OCI-LY3 (cell line): ENCODE measurements at regions not wholly inside any gene's neighbourhood (a gene's known extent, or its start where the extent isn't known, plus 50 kb on each side); places are given as distances from the start of the nearest gene placed in this dataset.

Experiments
- H2AFZ ChIP-seq: fragments of 200-600, 300-600 bp; shearing (Covaris generic); 2 replicates; pipeline ENCODE4 v1.6.0; 2014; ENCODE audit warnings: antibody characterized with exemption, low read depth, low read length
- H3K27ac ChIP-seq: fragments of 200-600, 300-600 bp; sonication (generic); 2 replicates; pipeline ENCODE4 v1.5.1; 2014; ENCODE audit warnings: mild to moderate bottlenecking, low read length, moderate library complexity, mixed read lengths
- H3K27me3 ChIP-seq: fragments of 200-600, 300-600 bp; sonication (generic); 2 replicates; pipeline ENCODE4 v1.6.1; 2014; ENCODE audit warnings: low read depth, low read length, mixed read lengths
- H3K36me3 ChIP-seq: fragments of 200-600, 300-600 bp; sonication (generic); replicated peaks from 2 replicates; pipeline ENCODE3; 2014; ENCODE audit warnings: low read depth, low read length, mixed read lengths
- H3K4me1 ChIP-seq: fragments of 300-600, 200-600 bp; sonication (generic); 2 replicates; pipeline ENCODE4 v1.6.1; 2014; ENCODE audit warnings: low read length, mixed read lengths
- H3K4me2 ChIP-seq: fragments of 200-600, 300-600 bp; sonication (generic); 2 replicates; pipeline ENCODE4 v1.6.1; 2014; ENCODE audit warnings: low read length, mixed read lengths
- H3K4me3 ChIP-seq: fragments of 300-600, 200-600 bp; sonication (generic); 2 replicates; pipeline ENCODE4 v1.5.1; 2014; ENCODE audit warnings: antibody characterized with exemption, mild to moderate bottlenecking, low read length, moderate library complexity
- H3K79me2 ChIP-seq: fragments of 300-600, 200-600 bp; shearing (Covaris generic); 2 replicates; pipeline ENCODE4 v1.6.1; 2014; ENCODE audit warnings: mild to moderate bottlenecking, low read length, mixed read lengths
- H3K9ac ChIP-seq: fragments of 300-600, 200-600 bp; shearing (Covaris generic); 2 replicates; pipeline ENCODE4 v1.6.0; 2014; ENCODE audit warnings: mild to moderate bottlenecking, low read length, moderate library complexity
- H3K9me3 ChIP-seq: fragments of 200-600, 300-600 bp; shearing (Covaris generic); 2 replicates; pipeline ENCODE4 v1.6.1; 2014; ENCODE audit warnings: low read length, mixed read lengths; ENCODE audit not compliant: insufficient read depth
- H4K20me1 ChIP-seq: fragments of 200-600, 300-600 bp; sonication (generic); 2 replicates; pipeline ENCODE4 v1.6.1; 2016; ENCODE audit warnings: low read length, mixed read lengths; ENCODE audit not compliant: insufficient read depth
- EZH2phosphoT487 ChIP-seq: fragments of 200-600 bp; shearing (Covaris generic); IDR thresholded peaks from 2 replicates; pipeline ENCODE4 v1.6.1; 2018; ENCODE audit warnings: antibody characterized with exemption, mixed run types, low read depth
- TF ChIP-seq, protein P1 (sequence below): fragments of 200-600, 300-600 bp; sonication (generic); IDR thresholded peaks from 2 replicates; pipeline ENCODE4 v1.5.1; 2014; ENCODE audit warnings: antibody characterized with exemption, low read length, low read depth

DNA sequence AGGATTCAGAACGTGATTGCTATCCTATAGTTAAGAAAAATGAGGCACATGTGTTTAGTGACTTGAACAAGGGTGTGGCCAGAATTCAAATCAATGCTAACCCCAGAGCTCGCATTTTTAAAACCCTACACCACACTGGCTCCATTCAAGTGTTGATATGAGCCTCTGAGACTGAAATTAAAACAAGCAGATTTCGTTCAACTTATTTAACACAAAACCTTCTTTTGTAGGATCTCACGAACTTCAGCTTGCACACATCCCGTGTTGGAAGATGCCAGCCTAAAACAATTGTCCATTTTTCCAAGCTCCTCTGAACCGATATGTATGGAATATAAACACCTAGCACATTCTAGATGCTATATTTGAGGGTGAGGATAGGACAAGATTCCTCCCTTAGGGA lies 231.0 kb upstream of the IRX5 start:
- H3K27ac ChIP-seq, result no peak overlapping the region
- TF ChIP-seq, protein P1, sequence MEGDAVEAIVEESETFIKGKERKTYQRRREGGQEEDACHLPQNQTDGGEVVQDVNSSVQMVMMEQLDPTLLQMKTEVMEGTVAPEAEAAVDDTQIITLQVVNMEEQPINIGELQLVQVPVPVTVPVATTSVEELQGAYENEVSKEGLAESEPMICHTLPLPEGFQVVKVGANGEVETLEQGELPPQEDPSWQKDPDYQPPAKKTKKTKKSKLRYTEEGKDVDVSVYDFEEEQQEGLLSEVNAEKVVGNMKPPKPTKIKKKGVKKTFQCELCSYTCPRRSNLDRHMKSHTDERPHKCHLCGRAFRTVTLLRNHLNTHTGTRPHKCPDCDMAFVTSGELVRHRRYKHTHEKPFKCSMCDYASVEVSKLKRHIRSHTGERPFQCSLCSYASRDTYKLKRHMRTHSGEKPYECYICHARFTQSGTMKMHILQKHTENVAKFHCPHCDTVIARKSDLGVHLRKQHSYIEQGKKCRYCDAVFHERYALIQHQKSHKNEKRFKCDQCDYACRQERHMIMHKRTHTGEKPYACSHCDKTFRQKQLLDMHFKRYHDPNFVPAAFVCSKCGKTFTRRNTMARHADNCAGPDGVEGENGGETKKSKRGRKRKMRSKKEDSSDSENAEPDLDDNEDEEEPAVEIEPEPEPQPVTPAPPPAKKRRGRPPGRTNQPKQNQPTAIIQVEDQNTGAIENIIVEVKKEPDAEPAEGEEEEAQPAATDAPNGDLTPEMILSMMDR, result no peak
- no peak for TF ChIP-seq EZH2phosphoT487
- H3K4me2 ChIP-seq, result no peak overlapping the region
- H3K36me3 ChIP-seq, result no peaks in the 10 kb centered on the region
- no peaks in the 10 kb centered on the region for H3K9me3 ChIP-seq
- H3K4me1 ChIP-seq, result no peaks in the 10 kb centered on the region
- no peaks in the 10 kb centered on the region for H3K79me2 ChIP-seq
- H3K27me3 ChIP-seq, result no peaks in the 10 kb centered on the region
- H3K4me3 ChIP-seq, result no peak overlapping the region
- H2AFZ ChIP-seq, result no peak overlapping the region
- H4K20me1 ChIP-seq, result no peaks in the 10 kb centered on the region
- no peak overlapping the region for H3K9ac ChIP-seq

DNA sequence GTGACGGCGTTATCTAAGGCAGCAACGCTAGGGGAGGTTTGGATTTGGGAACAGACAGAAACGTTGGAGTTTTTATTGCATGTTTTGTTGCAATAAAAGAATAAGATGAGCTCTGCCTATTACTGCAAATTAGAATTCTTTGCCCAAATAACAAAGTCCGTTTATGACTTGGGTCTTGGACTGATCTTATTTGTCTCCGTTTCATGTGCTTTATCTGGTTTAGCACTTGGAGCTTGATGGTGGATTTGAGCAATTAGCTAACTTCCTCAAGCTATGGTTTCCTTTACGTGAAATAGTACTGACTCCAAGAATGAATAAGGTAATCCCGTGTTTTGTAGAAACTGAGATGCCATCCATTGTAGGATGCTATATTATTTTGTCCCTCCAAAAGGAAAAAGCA lies 233.0 kb upstream of the IRX5 start:
- H3K9ac ChIP-seq, result no peak overlapping the region
- no peak overlapping the region for H2AFZ ChIP-seq
- no peaks in the 10 kb centered on the region for H3K27me3 ChIP-seq
- no peaks in the 10 kb centered on the region for H3K9me3 ChIP-seq
- no peak for TF ChIP-seq EZH2phosphoT487
- TF ChIP-seq, protein P1, result no peak
- H3K79me2 ChIP-seq, result no peaks in the 10 kb centered on the region
- no peak overlapping the region for H3K4me3 ChIP-seq
- H4K20me1 ChIP-seq, result no peaks in the 10 kb centered on the region
- no peak overlapping the region for H3K27ac ChIP-seq
- H3K36me3 ChIP-seq, result no peaks in the 10 kb centered on the region
- no peak overlapping the region for H3K4me2 ChIP-seq
- no peaks in the 10 kb centered on the region for H3K4me1 ChIP-seq

DNA sequence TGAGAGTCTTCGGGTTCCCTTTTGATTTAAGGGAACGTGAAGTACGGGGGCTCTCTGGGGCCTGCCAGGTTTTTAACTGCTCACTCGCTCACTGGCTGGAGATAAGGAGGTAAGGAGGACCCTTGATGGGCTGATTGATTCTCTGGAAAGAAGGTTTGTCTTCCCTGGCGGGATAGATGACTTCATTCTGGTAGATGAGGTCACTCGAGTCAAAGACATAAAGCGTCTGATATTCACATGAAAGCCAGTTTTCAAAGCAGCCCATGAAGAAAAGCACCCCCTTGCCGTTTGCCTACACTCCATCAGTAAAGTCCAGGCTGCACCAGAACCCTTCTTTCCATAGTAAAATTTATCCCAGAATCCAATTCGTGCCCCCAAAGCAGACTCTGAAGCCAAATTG lies 233.7 kb upstream of the IRX5 start:
- no peaks in the 10 kb centered on the region for H3K36me3 ChIP-seq
- no peak for TF ChIP-seq EZH2phosphoT487
- TF ChIP-seq, protein P1, result no peak

DNA sequence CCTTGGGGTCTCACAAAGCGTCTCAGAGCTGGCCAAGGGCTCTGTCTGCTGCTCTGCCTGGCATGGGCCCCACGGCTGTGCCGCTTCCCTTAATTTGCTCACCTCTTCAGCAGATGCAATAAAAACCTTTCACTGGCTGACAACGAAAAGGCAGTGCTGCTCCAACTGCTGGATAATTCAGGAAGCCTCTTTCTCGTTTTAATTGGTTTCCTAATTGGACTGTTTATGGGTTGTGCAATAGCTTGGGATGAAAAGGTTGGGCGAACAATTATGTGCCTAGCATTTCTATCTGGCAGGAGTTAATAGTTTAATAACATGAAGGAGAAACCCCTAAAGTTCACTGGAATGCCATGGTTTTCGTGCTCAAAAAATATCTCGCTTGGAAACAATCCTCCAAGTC lies 234.1 kb upstream of the IRX5 start:
- Histone ChIP-seq H3K79me2 (no peaks in the 10 kb centered on the region), H3K4me1 (no peaks in the 10 kb centered on the region), H3K4me2 (no peak overlapping the region), H4K20me1 (no peaks in the 10 kb centered on the region), H3K27ac (no peak overlapping the region), H3K4me3 (no peak overlapping the region), H3K9ac (no peak overlapping the region), H3K27me3 (no peaks in the 10 kb centered on the region), H2AFZ (no peak overlapping the region), H3K36me3 (no peaks in the 10 kb centered on the region), H3K9me3 (no peaks in the 10 kb centered on the region)
- TF ChIP-seq, protein P1, result no peak
- TF ChIP-seq EZH2phosphoT487, result no peak

More for the DNA sequence above, 233.7 kb upstream of the IRX5 start:
- Histone ChIP-seq H4K20me1 (no peaks in the 10 kb centered on the region), H3K79me2 (no peaks in the 10 kb centered on the region), H3K4me3 (no peak overlapping the region), H3K27ac (no peak overlapping the region), H3K9me3 (no peaks in the 10 kb centered on the region), H3K4me2 (no peak overlapping the region), H2AFZ (no peak overlapping the region), H3K9ac (no peak overlapping the region), H3K27me3 (no peaks in the 10 kb centered on the region), H3K4me1 (no peaks in the 10 kb centered on the region)
